ENCODE measurements at regions not wholly inside any gene's neighbourhood (a gene's known extent, or its start where the extent isn't known, plus 50 kb on each side); places are given as distances from the start of the nearest gene placed in this dataset.
"Not testable (repeated sequence)": the region's sequence is repeated elsewhere in the genome, so short reads cannot be mapped to it uniquely, and the experiment has no call there.

- not testable (repeated sequence) for DNase-seq (ENCODE audit: low read depth)
Measured at GRCh38 chr1:70751676-70752287, 295.8 kb downstream of the PTGER3 start.

GRCh38 chr1:70754701-70755100, 292.9 kb downstream of the PTGER3 start:
- no peak for DNase-seq (ENCODE audit: low read depth)

GRCh38 chr1:70760154-70760553, 287.5 kb downstream of the PTGER3 start:
- no peak for DNase-seq (ENCODE audit: low read depth)

- no peak for DNase-seq (ENCODE audit: low read depth)
Measured at GRCh38 chr1:70762386-70762785, 285.2 kb downstream of the PTGER3 start.

- DNase-seq (ENCODE audit: low read depth): no peak
Measured at GRCh38 chr1:70764747-70765146, 282.9 kb downstream of the PTGER3 start.

GRCh38 chr1:70767377-70767776, 280.2 kb downstream of the PTGER3 start:
- no peak for DNase-seq (ENCODE audit: low read depth)

- no peak for DNase-seq (ENCODE audit: low read depth)
Measured at GRCh38 chr1:70768216-70768615, 279.4 kb downstream of the PTGER3 start.

GRCh38 chr1:70778056-70778762, 269.4 kb downstream of the PTGER3 start:
- DNase-seq (ENCODE audit: low read depth): no peak

GRCh38 chr1:70778934-70779333, 268.7 kb downstream of the PTGER3 start:
- DNase-seq (ENCODE audit: low read depth): no peak

- DNase-seq (ENCODE audit: low read depth): no peak
Measured at GRCh38 chr1:70779571-70779970, 268.0 kb downstream of the PTGER3 start.

GRCh38 chr1:70785287-70785686, 262.3 kb downstream of the PTGER3 start:
- DNase-seq (ENCODE audit: low read depth): no peak

- DNase-seq (ENCODE audit: low read depth): no peak
Measured at GRCh38 chr1:70790232-70790923, 257.2 kb downstream of the PTGER3 start.

GRCh38 chr1:70795064-70795463, 252.6 kb downstream of the PTGER3 start:
- not testable (repeated sequence) for DNase-seq (ENCODE audit: low read depth)

GRCh38 chr1:70796298-70796697, 251.3 kb downstream of the PTGER3 start:
- not testable (repeated sequence) for DNase-seq (ENCODE audit: low read depth)

GRCh38 chr1:70802625-70803024, 245.0 kb downstream of the PTGER3 start:
- DNase-seq (ENCODE audit: low read depth): not testable (repeated sequence)

GRCh38 chr1:70805641-70806040, 242.0 kb downstream of the PTGER3 start:
- no peak for DNase-seq (ENCODE audit: low read depth)

- DNase-seq (ENCODE audit: low read depth): no peak
Measured at GRCh38 chr1:70807088-70807664, 240.4 kb downstream of the PTGER3 start.

GRCh38 chr1:70809069-70809468, 238.5 kb downstream of the PTGER3 start:
- DNase-seq (ENCODE audit: low read depth): no peak

- no peak for DNase-seq (ENCODE audit: low read depth)
Measured at GRCh38 chr1:70811815-70812214, 235.8 kb downstream of the PTGER3 start.

GRCh38 chr1:70812442-70813109, 235.0 kb downstream of the PTGER3 start:
- DNase-seq (ENCODE audit: low read depth): no peak

GRCh38 chr1:70818401-70818800, 229.2 kb downstream of the PTGER3 start:
- no peak for DNase-seq (ENCODE audit: low read depth)

GRCh38 chr1:70819231-70819630, 228.4 kb downstream of the PTGER3 start:
- DNase-seq (ENCODE audit: low read depth): no peak

Data from stimulated activated CD8-positive, alpha-beta memory T cell treated with anti-CD3 and anti-CD28 coated beads, Interleukin-4, amount 100 ng/mL, for 24 hours (primary cell).